B cell (primary cell): ENCODE measurements at regions not wholly inside any gene's neighbourhood (a gene's known extent, or its start where the extent isn't known, plus 50 kb on each side); places are given as distances from the start of the nearest gene placed in this dataset. TPM values are rescaled to one million over a fixed set of nuclear protein-coding genes. Genes with fewer than 3 reads are reported as not detected.

Source experiments
- ATAC-seq: fragments of 200-7000 bp; cut with Tn5 transposase; one replicate; pipeline ENCODE4 v1.10.0; 2021; ENCODE audit warnings: low read depth, mild to moderate bottlenecking, moderate number of reproducible peaks, moderate library complexity
- CTCF ChIA-PET: fragments of 350-600 bp; sonication (Branson Sonifier 250); formaldehyde crosslinking; loops from one replicate; lab custom pipeline; 2021; ENCODE audit warnings: antibody characterized with exemption, inconsistent platforms; lab: Charles Lee
- POLR2A ChIA-PET: fragments of 350-600 bp; sonication (Branson Sonifier 250); formaldehyde crosslinking; loops from one replicate; lab custom pipeline; 2021; ENCODE audit warnings: antibody characterized with exemption; lab: Charles Lee
- DNase-seq: peaks from one replicate; pipeline ENCODE4 v3.0.0; 2013
- H2AFZ ChIP-seq: 2 replicates; pipeline ENCODE4 v1.6.1; 2012; ENCODE audit warnings: mild to moderate bottlenecking, low read depth, low read length; ENCODE audit not compliant: insufficient read depth, poor library complexity, severe bottlenecking
- H3K27ac ChIP-seq, 2 donors: 1 replicate in 1 of 2; 2 replicates in 1 of 2; pipeline ENCODE4 v1.5.1; 2012 to 2013; ENCODE audit warnings: low read length in 2 of 2, mild to moderate bottlenecking in 2 of 2, moderate library complexity in 1 of 2
- H3K27me3 ChIP-seq, 4 experiments: fragments of 200-600 bp in 1 of 4; sonication (generic) in 1 of 4; replicated peaks in 1 of 4; 1 replicate in 2 of 4; 2 replicates in 2 of 4; pipeline versions ENCODE4 v1.6.1 to v1.7.0; 2013 to 2016; ENCODE audit warnings: low read length in 3 of 4, mild to moderate bottlenecking in 2 of 4, mixed read lengths in 1 of 4, moderate library complexity in 1 of 4; ENCODE audit not compliant: insufficient read depth in 4 of 4, control insufficient read depth in 3 of 4; ENCODE audit errors: control extremely low read depth in 1 of 4
- H3K36me3 ChIP-seq, 2 experiments: replicated peaks in 1 of 2; 1 replicate in 1 of 2; 2 replicates in 1 of 2; pipeline versions ENCODE4 v1.6.1 to v1.7.1; 2013; ENCODE audit warnings: low read length in 1 of 2; ENCODE audit not compliant: insufficient read depth in 2 of 2, control insufficient read depth in 1 of 2; ENCODE audit errors: control extremely low read depth in 1 of 2, extremely low read depth in 1 of 2
- H3K4me1 ChIP-seq, 2 donors: fragments of 200-600 bp in 1 of 2; sonication (generic) in 1 of 2; 1 replicate in 1 of 2; 2 replicates in 1 of 2; pipeline versions ENCODE4 v1.5.1 to v1.6.1; 2013 to 2017; ENCODE audit warnings: low read length in 2 of 2; ENCODE audit not compliant: control insufficient read depth in 2 of 2, insufficient read depth in 2 of 2
- H3K4me2 ChIP-seq: replicated peaks from 2 replicates; pipeline ENCODE3; 2012; ENCODE audit warnings: mild to moderate bottlenecking, low read depth, low read length; ENCODE audit not compliant: poor library complexity, severe bottlenecking
- H3K4me3 ChIP-seq, 5 experiments: fragments of 200-600 bp in 1 of 5; sonication (generic) in 1 of 5; 1 replicate in 3 of 5; 2 replicates in 2 of 5; pipeline versions ENCODE4 v1.5.1 to v1.7.0; 2011 to 2016; ENCODE audit warnings: low read length in 4 of 5, mild to moderate bottlenecking in 4 of 5, low read depth in 2 of 5, control low read depth in 1 of 5, moderate library complexity in 1 of 5; ENCODE audit not compliant: insufficient read depth in 1 of 5; ENCODE audit errors: control extremely low read depth in 1 of 5, extremely low read depth in 1 of 5
- H3K79me2 ChIP-seq: fragments of 200-600 bp; sonication (generic); one replicate; pipeline ENCODE4 v1.6.0; 2016; ENCODE audit warnings: low read length; ENCODE audit not compliant: control insufficient read depth, insufficient read depth
- H3K9ac ChIP-seq: fragments of 200-600 bp; sonication (generic); 2 replicates; pipeline ENCODE4 v1.6.1; 2017; ENCODE audit warnings: mild to moderate bottlenecking, low read length, moderate library complexity
- H3K9me3 ChIP-seq, 3 donors: one replicate each; pipeline versions ENCODE4 v1.6.1 to v1.7.1; 2013; ENCODE audit warnings: low read length in 2 of 3; ENCODE audit not compliant: control insufficient read depth in 2 of 3, insufficient read depth in 1 of 3; ENCODE audit errors: control extremely low read depth in 1 of 3
- H4K20me1 ChIP-seq: 2 replicates; pipeline ENCODE4 v1.6.0; 2012; ENCODE audit warnings: mild to moderate bottlenecking, low read length; ENCODE audit not compliant: insufficient read depth, control insufficient read depth, poor library complexity, severe bottlenecking
- H3K27ac Mint-ChIP-seq: one replicate; pipeline ENCODE4 v1.8.0; 2021; ENCODE audit warnings: mixed read lengths
- H3K27me3 Mint-ChIP-seq: one replicate; pipeline ENCODE4 v1.8.0; 2021; ENCODE audit warnings: mixed read lengths
- H3K4me1 Mint-ChIP-seq: one replicate; pipeline ENCODE4 v1.8.0; 2021; ENCODE audit warnings: mixed read lengths
- H3K4me3 Mint-ChIP-seq: one replicate; pipeline ENCODE4 v1.8.0; 2021; ENCODE audit warnings: mixed read lengths
- H3K9me3 Mint-ChIP-seq: one replicate; pipeline ENCODE4 v1.8.0; 2022; ENCODE audit warnings: mixed read lengths; ENCODE audit not compliant: insufficient read depth
- CTCF ChIP-seq: fragments of 200-600 bp; IDR thresholded peaks from one replicate; pipeline ENCODE4 v1.8.0; 2022; ENCODE audit warnings: antibody characterized with exemption, mild to moderate bottlenecking
- EZH2 ChIP-seq: IDR thresholded peaks from 2 replicates; pipeline ENCODE4 v1.6.1; 2012; ENCODE audit warnings: borderline replicate concordance, low read depth, mild to moderate bottlenecking, moderate library complexity, low read length; ENCODE audit not compliant: insufficient read depth, poor library complexity, severe bottlenecking
- WGBS: methylation state at CpG from one replicate; pipeline ENCODE4 v1.1.5; 2013; ENCODE audit warnings: missing lambda C conversion rate; ENCODE audit not compliant: insufficient coverage; 5-methylcytosine and 5-hydroxymethylcytosine counted together
- intact Hi-C: fragments of 100-400 bp; cut with micrococcal nuclease; formaldehyde crosslinking; loops from one replicate; pipeline ENCODE4 v1.10.0; 2022
- small RNA-seq: library from RNA; depleted of rRNA; stranded (forward); fragments of <200 nt; gene quantifications from one replicate; pipeline ENCODE3, GENCODE V24; 2012; ENCODE audit warnings: low replicate concordance, low read depth; ENCODE audit not compliant: insufficient read length

GRCh38 chr9:129231022-129231739, 53.1 kb upstream of the IER5L start:
- H3K27me3 ChIP-seq = peaks cover 0 to 21% (median 0%) of the 10 kb centered on the region in 4 experiments
- no peak overlapping the region for H3K4me3 ChIP-seq
- Mint-ChIP-seq H3K4me3 (no peak overlapping the region), H3K27ac (no peak overlapping the region), H3K9me3 (peaks cover 4% of the 10 kb centered on the region), H3K27me3 (peaks cover 53% of the 10 kb centered on the region), H3K4me1 (peaks cover 11% of the 10 kb centered on the region)
- H2AFZ ChIP-seq = no peak overlapping the region
- no peak overlapping the region for H3K27ac ChIP-seq
- DNase-seq = no peak
- H3K9me3 ChIP-seq = peaks cover 0 to 15% (median 0%) of the 10 kb centered on the region in 3 donors
- no peak overlapping the region for H3K4me2 ChIP-seq
- ChIA-PET POLR2A (no interaction called here), CTCF (no interaction called here)
- H3K36me3 ChIP-seq = no peaks in the 10 kb centered on the region
- no peaks in the 10 kb centered on the region for H3K79me2 ChIP-seq
- TF ChIP-seq CTCF (no peak), EZH2 (no peak)
- intact Hi-C loops = no loop called here
- WGBS = 96% methylated on average over 16 of the region's 25 CpGs
- H3K4me1 ChIP-seq = peaks cover 6 to 8% of the 10 kb centered on the region in 2 donors
- ATAC-seq = no peak
- H3K9ac ChIP-seq = no peak overlapping the region
- no peaks in the 10 kb centered on the region for H4K20me1 ChIP-seq

GRCh38 chr9:129230302-129230701, 52.2 kb upstream of the IER5L start:
- ChIA-PET POLR2A (no interaction called here), CTCF (no interaction called here)
- H3K27me3 ChIP-seq = peaks cover 0 to 27% (median 0%) of the 10 kb centered on the region in 4 experiments
- Mint-ChIP-seq H3K27ac (no peak overlapping the region), H3K9me3 (peaks cover 4% of the 10 kb centered on the region), H3K4me1 (peaks cover 2% of the 10 kb centered on the region), H3K27me3 (peaks cover 49% of the 10 kb centered on the region), H3K4me3 (no peak overlapping the region)
- no peaks in the 10 kb centered on the region for H3K36me3 ChIP-seq
- H3K4me1 ChIP-seq = peaks cover 0 to 4% of the 10 kb centered on the region in 2 donors
- H2AFZ ChIP-seq = no peak overlapping the region
- peaks cover 0 to 15% (median 0%) of the 10 kb centered on the region in 3 donors for H3K9me3 ChIP-seq
- no peak for DNase-seq
- H3K9ac ChIP-seq = no peak overlapping the region
- no peak overlapping the region for H3K27ac ChIP-seq
- intact Hi-C loops = no loop called here
- no peaks in the 10 kb centered on the region for H3K79me2 ChIP-seq
- TF ChIP-seq CTCF = no peak
- no peak overlapping the region for H3K4me3 ChIP-seq
- no peak overlapping the region for H3K4me2 ChIP-seq
- no CpG with 5 or more reads among the region's 2 CpGs for WGBS
- ATAC-seq = no peak
- H4K20me1 ChIP-seq = no peaks in the 10 kb centered on the region

Small RNA genes in the stretch of these regions (small RNA-seq; reads per million reads assigned to genes)
- not detected for gene AL353803.5
- gene RN7SL159P = not detected
